AG09319 (cell line): ENCODE measurements at regions not wholly inside any gene's neighbourhood (a gene's known extent, or its start where the extent isn't known, plus 50 kb on each side); places are given as distances from the start of the nearest gene placed in this dataset.

Source experiments
- DNase-seq: peaks from one replicate; pipeline ENCODE4 v3.0.0-alpha.2; 2010; ENCODE audit warnings: low read depth; ENCODE audit errors: extremely low read depth
- CTCF ChIP-seq: IDR thresholded peaks from 2 replicates; pipeline ENCODE4 v1.5.1; 2011; ENCODE audit warnings: low read depth, mild to moderate bottlenecking, inconsistent platforms, low read length, moderate library complexity

GRCh38 chr18:75478996-75479880 lies 51.7 kb upstream of the SMIM21 start:
- peak; percentile 37 for DNase-seq
- TF ChIP-seq CTCF: peak; percentile 63

- DNase-seq: no peak
- no peak for TF ChIP-seq CTCF
These were observed 50.4 kb upstream of the SMIM21 start for GRCh38 chr18:75477900-75478299.
